ENCODE measurements at regions not wholly inside any gene's neighbourhood (a gene's known extent, or its start where the extent isn't known, plus 50 kb on each side); places are given as distances from the start of the nearest gene placed in this dataset.

GRCh38 chr12:127150479-127150878, 1116.5 kb upstream of the TMEM132C start:
- H2BK15ac ChIP-seq (ENCODE audit: low read length): no peak overlapping the region; the same call in 1 of the 2 replicates
- no peak for DNase-seq (ENCODE audit: low read depth in 1 of 2, low spot score in 2 of 2)
- no peak overlapping the region; a peak in 1 of 4 replicates for H3K4me2 ChIP-seq (ENCODE audit: insufficient read depth in 1 of 2, low read depth in 2 of 2, low read length in 2 of 2)
- no peak overlapping the region for H3K4me3 ChIP-seq (ENCODE audit: extremely low read depth in 1 of 4, insufficient read depth in 2 of 4, low read depth in 3 of 4, low read length in 4 of 4)
- no peaks in the 10 kb centered on the region for H3K27me3 ChIP-seq (replicated peaks in 1 of 4; ENCODE audit: control insufficient read depth in 3 of 4, extremely low read depth in 1 of 4, insufficient read depth in 3 of 4, low read length in 3 of 4)
- no peaks in the 10 kb centered on the region for H3K79me2 ChIP-seq (ENCODE audit: control insufficient read depth in 1 of 2, insufficient read depth in 2 of 2, low read length in 2 of 2)
- CTCF ChIA-PET (ENCODE audit: partially characterized antibody): interaction anchor here (1.7 kb wide), 1 partner anchor 9 kb away, joined by 6 read pairs; no protein-coding TSS in a partner anchor
- POLR2A ChIA-PET (ENCODE audit: partially characterized antibody): interaction anchor here (0.6 kb wide), 1 partner anchor 15 kb away, joined by 3 read pairs; no protein-coding TSS in a partner anchor
- H2BK12ac ChIP-seq (ENCODE audit: low read depth, low read length): no peak overlapping the region
- H2BK5ac ChIP-seq (ENCODE audit: low read depth, low read length): no peak overlapping the region
- WGBS, 2 experiments (ENCODE audit: extremely low coverage in 1 of 2, insufficient coverage in 1 of 2, insufficient read length in 1 of 2, insufficient replicate concordance in 2 of 2, low coverage in 1 of 2, low lambda C conversion rate in 2 of 2, missing lambda C conversion rate in 1 of 2): 88% methylated on average over 4 of the region's 4 CpGs; no CpG with 5 or more reads in 1 of the 2 experiments
- H4K8ac ChIP-seq (ENCODE audit: extremely low read depth, insufficient read depth, low read length): no peak overlapping the region
- no peak overlapping the region for H3K56ac ChIP-seq (replicated peaks; ENCODE audit: insufficient read length, low read depth, low read length)
- H3K4me1 ChIP-seq (replicated peaks in 1 of 4; ENCODE audit: control insufficient read depth in 3 of 4, insufficient read depth in 4 of 4, low read length in 3 of 4): peaks cover 9 to 15% (median 15%) of the 10 kb centered on the region in 4 experiments; a peak in 4 of 7 replicates
- H3K36me3 ChIP-seq (ENCODE audit: control insufficient read depth in 2 of 4, insufficient read depth in 4 of 4, low read length in 3 of 4): peaks cover 0 to 5% (median 0%) of the 10 kb centered on the region in 4 experiments; a peak in 1 of 8 replicates
- no peaks in the 10 kb centered on the region for H4K20me1 ChIP-seq (replicated peaks in 1 of 2; ENCODE audit: control insufficient read depth in 1 of 2, insufficient read depth in 2 of 2, low read length in 2 of 2)
- peak overlapping the region; percentile 49 for H4K91ac ChIP-seq (replicated peaks; ENCODE audit: insufficient read length, low read length)
- H3K23me2 ChIP-seq (ENCODE audit: low read depth, low read length): no peaks in the 10 kb centered on the region
- no peak overlapping the region for H3K18ac ChIP-seq (ENCODE audit: extremely low read depth, low read length)
- H2BK120ac ChIP-seq (replicated peaks; ENCODE audit: low read depth, low read length): no peak overlapping the region
- H4K5ac ChIP-seq (ENCODE audit: insufficient read length, low read depth, low read length): no peak overlapping the region
- H2AFZ ChIP-seq (ENCODE audit: low read length): 0 out of 2 replicates have a peak overlapping the region, but pooled peaks have one; percentile 5
- no peak overlapping the region for H2AK5ac ChIP-seq (ENCODE audit: low read depth, low read length)
- H3K79me1 ChIP-seq (ENCODE audit: low read depth, low read length): no peaks in the 10 kb centered on the region
- no peak for FAIRE-seq
- no peak overlapping the region for H2BK20ac ChIP-seq (ENCODE audit: low read length)
- no peak overlapping the region; a peak in 1 of 7 replicates for H3K9ac ChIP-seq (replicated peaks in 1 of 4; ENCODE audit: extremely low read depth in 1 of 4, low read depth in 3 of 4, low read length in 3 of 4)
- H3K14ac ChIP-seq (ENCODE audit: insufficient read length): no peak overlapping the region
- TF ChIP-seq EP300 (IDR thresholded peaks at IDR 0.05; ENCODE audit: borderline replicate concordance in 1 of 2, low read depth in 2 of 2, low read length in 2 of 2): no peak
- no peak for TF ChIP-seq CBX8 (IDR thresholded peaks at IDR 0.05; ENCODE audit: borderline replicate concordance, low read depth, low read length)
- TF ChIP-seq RNF2 (IDR thresholded peaks at IDR 0.05; ENCODE audit: borderline replicate concordance, low read depth, low read length, missing control alignments, poor library complexity, severe bottlenecking): no peak
- no peak overlapping the region for H3K23ac ChIP-seq (ENCODE audit: insufficient read length)
- H3K4ac ChIP-seq (replicated peaks; ENCODE audit: insufficient read length, low read depth, low read length): no peak overlapping the region
- peaks cover 0 to 9% of the 10 kb centered on the region in 2 experiments; a peak in 1 of 4 replicates for H3K9me3 ChIP-seq (ENCODE audit: insufficient read depth in 2 of 2, low read depth in 1 of 2, low read length in 1 of 2)
- H3K27ac ChIP-seq (ENCODE audit: low read depth, low read length): no peak overlapping the region
